OCI-M2 (cell line): ENCODE measurements at regions not wholly inside any gene's neighbourhood (a gene's known extent, or its start where the extent isn't known, plus 50 kb on each side); places are given as distances from the start of the nearest gene placed in this dataset.

Source experiments
- DNase-seq: peaks from one replicate; lab custom pipeline; 2025; ENCODE audit not compliant: unreplicated experiment; lab: John Stamatoyannopoulos, UW

GRCh38 chr7:16026253-16027020 is 340.0 kb upstream of the MEOX2 start:
- DNase-seq, result no peak

- no peak for DNase-seq
Observed at GRCh38 chr7:16025696-16026095, 339.2 kb upstream of the MEOX2 start.

- no peak for DNase-seq
Observed at GRCh38 chr7:16023503-16023902, 337.0 kb upstream of the MEOX2 start.

GRCh38 chr7:16023046-16023445 is 336.6 kb upstream of the MEOX2 start:
- no peak for DNase-seq

- DNase-seq, result no peak
Observed at GRCh38 chr7:16021851-16022250, 335.4 kb upstream of the MEOX2 start.

GRCh38 chr7:16015981-16016380 is 329.5 kb upstream of the MEOX2 start:
- DNase-seq, result no peak

GRCh38 chr7:16014031-16014430 is 327.5 kb upstream of the MEOX2 start:
- no peak for DNase-seq

- DNase-seq, result no peak
Observed at GRCh38 chr7:16007911-16008310, 321.4 kb upstream of the MEOX2 start.

- no peak for DNase-seq
Observed at GRCh38 chr7:16004702-16005101, 318.2 kb upstream of the MEOX2 start.

GRCh38 chr7:16001477-16001876 is 315.0 kb upstream of the MEOX2 start:
- no peak for DNase-seq

- no peak for DNase-seq
Observed at GRCh38 chr7:15998617-15999016, 312.1 kb upstream of the MEOX2 start.

- DNase-seq, result no peak
Observed at GRCh38 chr7:15995027-15995426, 308.5 kb upstream of the MEOX2 start.

- no peak for DNase-seq
Observed at GRCh38 chr7:15989194-15989593, 302.7 kb upstream of the MEOX2 start.

- no peak for DNase-seq
Observed at GRCh38 chr7:15985587-15986384, 299.3 kb upstream of the MEOX2 start.

- no peak for DNase-seq
Observed at GRCh38 chr7:15977663-15978062, 291.2 kb upstream of the MEOX2 start.

GRCh38 chr7:15972862-15973275 is 286.4 kb upstream of the MEOX2 start:
- DNase-seq, result no peak

- no peak for DNase-seq
Observed at GRCh38 chr7:15967551-15967950, 281.1 kb upstream of the MEOX2 start.

GRCh38 chr7:15967121-15967520 is 280.6 kb upstream of the MEOX2 start:
- DNase-seq, result no peak

- no peak for DNase-seq
Observed at GRCh38 chr7:15963206-15963605, 276.7 kb upstream of the MEOX2 start.

- no peak for DNase-seq
Observed at GRCh38 chr7:15954671-15955354, 268.3 kb upstream of the MEOX2 start.

- no peak for DNase-seq
Observed at GRCh38 chr7:15950299-15950698, 263.8 kb upstream of the MEOX2 start.

- no peak for DNase-seq
Observed at GRCh38 chr7:15947754-15948153, 261.3 kb upstream of the MEOX2 start.
